Breast epithelium (tissue), 3 donors: ENCODE measurements at regions not wholly inside any gene's neighbourhood (a gene's known extent, or its start where the extent isn't known, plus 50 kb on each side); places are given as distances from the start of the nearest gene placed in this dataset.

Experiments
- CTCF ChIP-seq, 3 donors: fragments of 450-650 bp; IDR thresholded peaks; one replicate each; pipeline ENCODE4 v1.5.1; 2016 to 2017; ENCODE audit warnings: antibody characterized with exemption in 3 of 3, mild to moderate bottlenecking in 3 of 3, moderate library complexity in 3 of 3
- POLR2A ChIP-seq: fragments of 450-650 bp; IDR thresholded peaks from one replicate; pipeline ENCODE4 v1.6.1; 2016; ENCODE audit warnings: antibody characterized with exemption, mild to moderate bottlenecking, moderate library complexity
- POLR2AphosphoS5 ChIP-seq, 3 donors: sonication (generic); formaldehyde crosslinking; IDR thresholded peaks; one replicate each; pipeline ENCODE4 v1.6.1; 2017; ENCODE audit warnings: antibody characterized with exemption in 3 of 3

GRCh38 chr5:61951295-61951694 is 354.7 kb upstream of the KIF2A start:
- TF ChIP-seq CTCF (IDR thresholded peaks at IDR 0.05) (no peak), POLR2AphosphoS5 (IDR thresholded peaks at IDR 0.05) (no peak), POLR2A (no peak)
